GM23338 (cell line): ENCODE measurements at regions not wholly inside any gene's neighbourhood (a gene's known extent, or its start where the extent isn't known, plus 50 kb on each side); places are given as distances from the start of the nearest gene placed in this dataset.

ENCODE experiments used
- CTCF ChIP-seq, 2 experiments: fragments of 200-600 bp in 1 of 2; sonication (generic) in 1 of 2; conservative IDR thresholded peaks; 2 replicates each; pipeline versions ENCODE4 v1.5.1 to v1.6.1; 2016 to 2017; ENCODE audit warnings: antibody characterized with exemption in 2 of 2, low read depth in 2 of 2, mild to moderate bottlenecking in 2 of 2, moderate library complexity in 1 of 2
- EZH2 ChIP-seq: fragments of 200-600 bp; sonication (generic); IDR thresholded peaks from one replicate; pipeline ENCODE4 v1.8.0; 2017; ENCODE audit warnings: antibody characterized with exemption, mild to moderate bottlenecking, low read depth; ENCODE audit not compliant: unreplicated experiment
- EZH2phosphoT487 ChIP-seq: fragments of 200-600 bp; sonication (generic); IDR thresholded peaks from one replicate; pipeline ENCODE4 v1.8.1; 2018; ENCODE audit warnings: antibody characterized with exemption; ENCODE audit not compliant: unreplicated experiment
- JUNB ChIP-seq: IDR thresholded peaks from one replicate; pipeline ENCODE4 v1.6.1; 2016; ENCODE audit warnings: antibody characterized with exemption; ENCODE audit not compliant: unreplicated experiment
- NANOG ChIP-seq: IDR thresholded peaks from 2 replicates; pipeline ENCODE4 v1.6.1; 2016; ENCODE audit warnings: antibody characterized with exemption, borderline replicate concordance
- POLR2AphosphoS5 ChIP-seq: IDR thresholded peaks from 2 replicates; pipeline ENCODE4 v1.6.1; 2016; ENCODE audit warnings: antibody characterized with exemption, low read depth
- REST ChIP-seq: IDR thresholded peaks from one replicate; pipeline ENCODE4 v1.6.1; 2018; ENCODE audit warnings: antibody characterized with exemption; ENCODE audit not compliant: unreplicated experiment
- ZNF114 ChIP-seq: fragments of 250-450 bp; sonication (Bioruptor Pico); IDR thresholded peaks from 2 replicates; pipeline ENCODE4 v1.5.0; 2020; ENCODE audit warnings: mild to moderate bottlenecking, moderate library complexity
- ZNF331 ChIP-seq: fragments of 250-450 bp; sonication (Bioruptor Pico); IDR thresholded peaks from 2 replicates; pipeline ENCODE4 v1.5.0; 2020; ENCODE audit warnings: low read depth, mild to moderate bottlenecking, moderate library complexity
- ZNF462 ChIP-seq: fragments of 250-450 bp; sonication (Bioruptor Pico); IDR thresholded peaks from 2 replicates; pipeline ENCODE4 v1.5.0; 2020; ENCODE audit warnings: mild to moderate bottlenecking, moderate library complexity

- TF ChIP-seq POLR2AphosphoS5 (no peak), JUNB (no peak), CTCF (conservative IDR thresholded peaks at IDR 0.05; ENCODE audit: low read depth in 2 of 2) (no peak), EZH2 (no peak), EZH2phosphoT487 (no peak), REST (no peak), ZNF331 (CRISPR knock-in tag) (no peak), ZNF462 (CRISPR knock-in tag) (no peak), NANOG (no peak), ZNF114 (no peak)
Measured at GRCh38 chr6:11865680-11866300, 87.2 kb upstream of the ADTRP start.
